Aorta (tissue), 5 donors: ENCODE measurements at regions not wholly inside any gene's neighbourhood (a gene's known extent, or its start where the extent isn't known, plus 50 kb on each side); places are given as distances from the start of the nearest gene placed in this dataset.

Source experiments
- ATAC-seq: fragments of 200-7000 bp; cut with Tn5 transposase; one replicate; pipeline ENCODE4 v1.9.1; 2022; ENCODE audit warnings: moderate library complexity; ENCODE audit not compliant: low FRiP score
- DNase-seq, 2 donors: peaks; one replicate each; pipeline ENCODE4 v3.0.0-alpha.2; 2020
- H3K27ac ChIP-seq, 2 donors: one replicate each; pipeline ENCODE4 v1.5.1; 2013; ENCODE audit warnings: low read length in 2 of 2, mild to moderate bottlenecking in 2 of 2, moderate library complexity in 2 of 2, control low read depth in 1 of 2, inconsistent platforms in 1 of 2, low read depth in 1 of 2
- H3K27me3 ChIP-seq, 2 donors: one replicate each; pipeline ENCODE4 v1.6.1; 2013; ENCODE audit warnings: control low read depth in 1 of 2, low read length in 1 of 2, mild to moderate bottlenecking in 1 of 2, moderate library complexity in 1 of 2; ENCODE audit not compliant: insufficient read depth in 2 of 2, control insufficient read depth in 1 of 2
- H3K36me3 ChIP-seq, 2 donors: one replicate each; pipeline ENCODE4 v1.6.1; 2013; ENCODE audit warnings: control low read depth in 1 of 2, low read length in 1 of 2, mild to moderate bottlenecking in 1 of 2; ENCODE audit not compliant: insufficient read depth in 2 of 2, control insufficient read depth in 1 of 2
- H3K4me1 ChIP-seq, 2 donors: one replicate each; pipeline ENCODE4 v1.6.1; 2013; ENCODE audit warnings: low read length in 2 of 2, control low read depth in 1 of 2, mild to moderate bottlenecking in 1 of 2, moderate library complexity in 1 of 2; ENCODE audit not compliant: insufficient read depth in 2 of 2, control insufficient read depth in 1 of 2
- H3K4me3 ChIP-seq, 2 donors: one replicate each; pipeline ENCODE4 v1.5.1; 2013; ENCODE audit warnings: low read length in 2 of 2, control low read depth in 1 of 2, mild to moderate bottlenecking in 1 of 2
- H3K9me3 ChIP-seq: one replicate; pipeline ENCODE4 v1.6.1; 2013; ENCODE audit warnings: mild to moderate bottlenecking, low read length; ENCODE audit not compliant: control insufficient read depth
- WGBS, 2 donors: extraction: QIAGEN DNeasy Blood & Tissue Kit; methylation state at CpG; one replicate each; pipeline ENCODE4 v1.1.7; 2013; 5-methylcytosine and 5-hydroxymethylcytosine counted together
- intact Hi-C, 2 donors: fragments of 100-400 bp; cut with DNase I; formaldehyde crosslinking; loops; one replicate each; pipeline versions ENCODE4 v1.14.2 to v1.15.0; 2022
- donor health status: healthy with polysubstance abuse.
- donor health status: Bipolar disorder and iron deficiency.
- donor health status: DM: no; HTN: no; CAD: no.
- donor health status: DM: no; HTN: no; CAD: no.
- donor health status: DM: yes; HTN: yes; CAD: no.

DNA sequence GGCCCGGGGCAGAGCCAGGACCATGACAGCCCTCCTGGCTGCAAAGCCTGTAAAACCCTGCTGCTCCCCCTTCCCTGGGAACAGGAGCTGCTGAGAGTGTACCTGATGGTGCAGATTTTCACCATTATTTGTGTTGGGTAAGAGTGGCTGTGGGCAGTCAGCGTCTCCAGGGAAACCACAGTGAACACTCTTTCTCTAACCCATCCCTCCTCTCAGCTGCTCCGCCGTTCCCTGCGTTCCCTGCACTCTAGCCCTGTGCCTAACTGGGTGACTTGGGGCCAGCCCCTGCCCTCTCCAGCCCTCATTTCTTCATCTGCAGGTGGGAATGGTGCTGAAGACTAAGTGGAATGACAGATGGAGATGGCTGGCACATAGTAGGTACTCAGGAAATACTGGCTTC, 75.9 kb upstream of the PCBD1 start:
- no peak overlapping the region for H3K27ac ChIP-seq
- DNase-seq (peak in 1 of 2 donors; percentile 52), ATAC-seq (no peak)
- H3K9me3 ChIP-seq: no peaks in the 10 kb centered on the region
- no peak overlapping the region for H3K4me3 ChIP-seq
- intact Hi-C loops: no loop called here
- H3K36me3 ChIP-seq: no peaks in the 10 kb centered on the region
- WGBS, 2 donors: 69 to 71% methylated on average over 5 of the region's 5 CpGs
- no peaks in the 10 kb centered on the region for H3K27me3 ChIP-seq
- H3K4me1 ChIP-seq: no peaks in the 10 kb centered on the region

DNA sequence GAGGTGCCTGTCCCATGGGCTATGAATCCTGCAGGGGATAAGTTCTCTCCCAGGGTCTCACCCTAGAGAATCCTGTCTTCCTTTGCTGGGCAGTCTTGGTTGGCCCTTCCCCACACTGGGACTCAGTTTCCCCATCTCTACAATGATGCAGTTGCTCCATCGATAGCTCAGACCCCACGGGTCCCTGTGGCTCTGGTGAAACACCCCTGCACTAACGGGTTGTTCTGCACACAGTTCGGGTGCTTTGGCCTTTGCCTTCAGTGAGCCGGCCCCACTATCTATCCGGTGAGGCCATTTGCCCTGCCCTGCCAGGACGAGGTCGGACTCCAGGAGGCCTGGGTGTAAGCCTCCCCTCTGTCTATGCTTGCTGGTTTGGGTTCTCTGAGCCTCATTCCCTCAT, 76.5 kb upstream of the PCBD1 start:
- intact Hi-C loops: no loop called here
- ATAC-seq: no peak

DNA sequence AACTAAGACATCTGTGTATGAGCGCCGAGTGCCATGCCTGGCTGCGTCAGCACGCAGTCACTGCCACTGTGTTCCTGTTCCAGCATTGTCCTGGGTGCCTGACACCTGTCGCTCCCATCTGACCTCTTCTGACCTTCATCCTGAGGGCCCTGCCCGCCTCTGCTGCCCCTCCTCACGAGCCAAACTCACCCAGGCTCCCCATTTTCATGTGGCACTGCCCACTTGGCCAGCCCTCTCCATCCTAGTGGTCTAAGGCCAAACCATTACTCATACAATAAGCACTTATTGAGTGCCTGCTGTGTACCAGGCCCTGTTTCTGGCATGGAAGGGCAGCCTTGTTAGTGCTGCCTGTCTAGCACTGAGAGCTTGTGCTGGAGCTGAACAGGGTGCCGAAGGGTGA, 77.2 kb upstream of the PCBD1 start:
- intact Hi-C loops: no loop called here
- WGBS, 2 donors: 94 to 95% methylated on average over 8 of the region's 8 CpGs

More for the DNA sequence above, 76.5 kb upstream of the PCBD1 start:
- Histone ChIP-seq H3K4me3 (no peak overlapping the region), H3K36me3 (no peaks in the 10 kb centered on the region), H3K27ac (no peak overlapping the region), H3K9me3 (no peaks in the 10 kb centered on the region), H3K4me1 (no peaks in the 10 kb centered on the region), H3K27me3 (no peaks in the 10 kb centered on the region)
- 85 to 88% methylated on average over 8 of the region's 8 CpGs for WGBS, 2 donors
- no peak for DNase-seq

DNA sequence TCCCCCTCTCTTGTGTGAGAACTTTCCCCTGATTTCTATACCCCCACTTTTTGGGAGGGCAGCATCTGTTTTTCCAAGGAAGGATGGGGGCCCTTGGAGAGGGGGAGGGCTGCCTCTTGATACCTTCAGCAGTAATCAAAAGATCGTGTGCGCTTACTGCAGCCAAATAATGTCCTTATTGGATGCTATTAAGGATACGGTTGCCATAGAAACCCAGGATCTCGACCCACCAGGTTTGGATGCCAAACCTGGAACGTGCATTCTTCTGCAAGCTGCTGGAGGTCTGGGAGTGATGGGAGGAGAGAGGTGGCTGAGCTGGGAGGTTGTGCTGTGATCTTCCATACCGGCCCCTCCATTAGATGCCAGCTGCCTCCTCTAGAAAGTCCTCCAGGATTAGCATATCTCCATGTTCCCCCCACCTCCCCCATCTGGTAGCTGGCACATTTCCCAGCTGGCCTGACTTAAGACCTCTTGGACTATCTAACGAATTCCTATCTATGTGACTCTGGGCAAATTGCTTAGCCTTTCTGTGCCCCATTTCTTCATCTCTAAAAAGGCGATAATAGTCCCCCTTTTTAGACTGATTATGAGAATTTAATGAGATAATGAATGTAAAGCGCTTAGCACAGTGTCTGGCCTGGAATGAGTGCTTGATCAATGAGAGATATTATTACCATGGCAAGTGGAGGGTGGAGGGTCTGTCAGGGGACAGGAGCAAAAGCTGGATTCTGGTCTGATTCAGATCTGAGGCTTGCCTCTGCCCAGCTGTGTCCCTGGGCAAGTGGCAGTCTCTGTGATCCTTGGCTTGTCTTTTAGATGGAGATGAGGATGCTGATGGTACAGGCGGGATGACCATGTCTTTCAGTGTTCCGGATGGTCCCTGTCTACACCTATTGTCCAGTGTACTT, 78.5 kb upstream of the PCBD1 start:
- H3K27ac ChIP-seq: no peak overlapping the region
- ATAC-seq (no peak), DNase-seq (no peak)
- H3K27me3 ChIP-seq: no peaks in the 10 kb centered on the region
- WGBS, 2 donors: 83 to 86% methylated on average over 11 of the region's 11 CpGs
- no peaks in the 10 kb centered on the region for H3K36me3 ChIP-seq
- intact Hi-C loops: no loop called here
- H3K4me1 ChIP-seq: no peaks in the 10 kb centered on the region
- no peak overlapping the region for H3K4me3 ChIP-seq
- H3K9me3 ChIP-seq: no peaks in the 10 kb centered on the region

More for the DNA sequence above, 77.2 kb upstream of the PCBD1 start:
- no peak overlapping the region for H3K27ac ChIP-seq
- DNase-seq: no peak
- H3K9me3 ChIP-seq: no peaks in the 10 kb centered on the region
- H3K4me3 ChIP-seq: no peak overlapping the region
- no peaks in the 10 kb centered on the region for H3K27me3 ChIP-seq
- no peaks in the 10 kb centered on the region for H3K4me1 ChIP-seq
- ATAC-seq: no peak
- H3K36me3 ChIP-seq: no peaks in the 10 kb centered on the region

DNA sequence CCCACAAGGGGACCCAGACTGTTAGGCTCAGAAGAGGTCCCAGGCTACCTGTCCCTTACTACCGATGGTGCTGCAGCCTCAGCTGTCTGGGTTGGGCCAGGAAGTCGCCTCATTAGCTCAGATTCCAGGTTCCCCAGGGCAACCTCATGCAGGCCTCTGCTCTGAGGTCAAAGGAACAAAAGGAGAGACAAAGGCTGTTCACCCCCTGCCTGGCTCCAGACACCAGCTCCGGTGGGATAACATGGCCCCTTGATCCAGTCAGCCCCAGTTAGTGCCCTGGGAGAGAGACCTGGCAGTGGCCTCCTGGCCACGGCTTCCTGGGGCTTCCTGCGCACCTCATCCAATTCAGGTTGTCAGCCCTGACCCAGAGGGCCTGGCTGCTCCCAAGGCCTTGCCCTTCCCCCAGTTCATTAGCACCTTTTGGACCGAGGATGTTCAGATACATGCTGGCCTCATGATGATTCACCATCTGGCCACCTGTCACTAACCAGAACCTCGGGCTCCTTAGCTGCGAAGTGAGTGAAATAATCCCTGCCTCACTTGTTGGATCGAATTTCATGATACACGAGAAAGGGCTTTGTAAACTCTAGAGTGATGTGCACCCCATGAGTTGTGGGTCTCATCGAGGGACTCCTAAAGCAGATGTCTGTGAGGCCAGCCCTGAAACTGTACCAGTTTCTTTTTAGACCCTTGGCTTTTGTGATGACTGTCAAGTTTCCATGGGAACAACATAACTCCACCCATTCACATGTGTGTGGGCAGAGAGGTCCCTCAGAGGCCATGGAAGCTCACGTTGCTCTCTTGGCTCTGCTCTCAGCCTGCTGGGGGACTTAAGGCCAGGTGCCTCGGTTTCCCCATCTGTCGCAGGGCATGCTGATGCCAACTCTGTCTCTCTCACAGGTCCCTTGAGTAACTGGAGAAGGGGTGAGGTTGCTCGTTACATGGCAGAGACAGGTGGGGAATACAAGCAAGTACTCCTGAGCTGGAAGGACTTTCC, 79.5 kb upstream of the PCBD1 start:
- Histone ChIP-seq H3K4me1 (no peaks in the 10 kb centered on the region), H3K36me3 (no peaks in the 10 kb centered on the region), H3K9me3 (no peaks in the 10 kb centered on the region), H3K4me3 (no peak overlapping the region), H3K27me3 (no peaks in the 10 kb centered on the region), H3K27ac (no peak overlapping the region)
- intact Hi-C loops: no loop called here
- DNase-seq: no peak
- no peak for ATAC-seq
- WGBS, 2 donors: 73 to 79% methylated on average over 15 of the region's 15 CpGs

DNA sequence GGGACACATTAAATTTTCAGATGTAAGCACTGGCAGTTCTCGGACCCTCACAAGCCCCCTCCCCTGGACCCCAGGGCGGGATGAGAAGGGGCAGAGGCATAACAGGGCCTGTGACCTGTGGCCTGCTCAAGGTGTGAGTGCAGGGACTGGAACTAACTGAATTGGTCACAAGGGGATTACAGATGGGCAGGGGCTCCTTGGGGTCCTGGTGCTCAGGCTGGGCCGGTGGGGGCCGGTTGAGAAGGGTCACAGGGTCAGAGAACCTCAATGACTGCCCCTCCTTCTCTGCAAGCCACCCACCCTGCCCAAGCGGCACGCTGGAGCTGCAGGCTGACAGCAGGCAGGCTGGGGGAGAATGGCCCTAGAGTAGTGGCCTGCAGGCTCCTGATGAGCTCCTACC, 80.8 kb upstream of the PCBD1 start:
- intact Hi-C loops: no loop called here
- Histone ChIP-seq H3K9me3 (no peaks in the 10 kb centered on the region), H3K27ac (no peak overlapping the region), H3K4me3 (no peak overlapping the region), H3K36me3 (no peaks in the 10 kb centered on the region), H3K27me3 (no peaks in the 10 kb centered on the region), H3K4me1 (no peaks in the 10 kb centered on the region)
- no peak for ATAC-seq
- DNase-seq: no peak
- WGBS, 2 donors: 84 to 89% methylated on average over 6 of the region's 6 CpGs

DNA sequence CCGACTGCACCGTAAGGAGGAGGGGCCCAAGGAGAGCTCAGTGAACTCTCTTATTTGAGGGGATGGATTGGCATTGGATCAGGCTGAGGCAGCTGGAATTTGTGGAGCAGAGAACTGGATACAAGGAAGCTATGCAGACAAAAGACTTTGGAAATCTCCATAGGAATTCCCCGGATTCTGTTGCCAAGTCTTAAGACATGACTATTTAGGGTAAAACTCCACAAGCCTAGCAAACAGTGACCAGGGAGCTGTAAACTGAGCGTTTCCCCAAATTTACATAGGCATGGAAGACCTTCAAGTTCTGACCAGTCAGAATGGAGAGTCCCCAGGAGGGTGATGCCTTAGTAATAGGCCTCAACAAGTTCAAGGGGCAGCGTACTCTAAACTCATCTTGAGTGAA, 82.5 kb upstream of the PCBD1 start:
- Histone ChIP-seq H3K4me1 (no peaks in the 10 kb centered on the region), H3K27ac (no peak overlapping the region), H3K27me3 (no peaks in the 10 kb centered on the region), H3K36me3 (no peaks in the 10 kb centered on the region), H3K9me3 (peaks cover 1% of the 10 kb centered on the region), H3K4me3 (no peak overlapping the region)
- WGBS, 2 donors: 46 to 47% methylated on average over 5 of the region's 5 CpGs
- intact Hi-C loops: no loop called here
- no peak for ATAC-seq
- DNase-seq: no peak

DNA sequence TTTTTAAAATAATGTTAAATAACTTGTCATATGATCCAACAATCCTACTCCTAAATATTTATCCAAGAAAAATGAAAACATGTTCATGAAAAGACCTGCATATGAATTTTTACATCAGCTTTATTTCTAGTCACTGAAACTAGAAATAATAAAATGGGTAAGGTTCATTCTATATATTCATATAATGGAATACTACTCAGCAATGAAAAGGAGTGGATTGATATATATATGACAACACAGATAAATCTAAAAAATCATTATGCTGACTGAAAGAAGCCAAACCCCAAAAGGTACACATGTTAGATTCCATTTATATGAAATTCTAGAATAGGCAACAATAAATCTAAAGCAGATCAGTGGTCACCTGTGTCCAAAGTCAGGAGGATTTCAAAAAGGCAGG, 84.9 kb upstream of the PCBD1 start:
- Histone ChIP-seq H3K4me1 (no peaks in the 10 kb centered on the region), H3K27me3 (no peaks in the 10 kb centered on the region), H3K9me3 (peaks cover 1% of the 10 kb centered on the region), H3K36me3 (no peaks in the 10 kb centered on the region), H3K27ac (no peak overlapping the region), H3K4me3 (no peak overlapping the region)
- no peak for DNase-seq
- intact Hi-C loops: no loop called here
- ATAC-seq: no peak
